Muscle of leg (tissue), 3 donors: ENCODE measurements at regions not wholly inside any gene's neighbourhood (a gene's known extent, or its start where the extent isn't known, plus 50 kb on each side); places are given as distances from the start of the nearest gene placed in this dataset.

Source experiments
- DNase-seq: peaks from one replicate; pipeline ENCODE4 v3.0.0; 2013
- H3K27ac ChIP-seq: one replicate; pipeline ENCODE4 v1.5.1; 2013; ENCODE audit warnings: mild to moderate bottlenecking, low read length, control low read depth
- H3K27me3 ChIP-seq: one replicate; pipeline ENCODE4 v1.6.1; 2013; ENCODE audit warnings: low read length; ENCODE audit not compliant: control insufficient read depth, insufficient read depth
- H3K36me3 ChIP-seq: one replicate; pipeline ENCODE4 v1.6.1; 2013; ENCODE audit warnings: low read length; ENCODE audit not compliant: control insufficient read depth, insufficient read depth
- H3K4me1 ChIP-seq: one replicate; pipeline ENCODE4 v1.6.1; 2013; ENCODE audit warnings: low read length; ENCODE audit not compliant: control insufficient read depth, insufficient read depth
- H3K4me3 ChIP-seq: one replicate; pipeline ENCODE4 v1.5.1; 2013; ENCODE audit warnings: low read length, control low read depth
- H3K9me3 ChIP-seq: replicated peaks from 2 replicates; pipeline ENCODE4 v1.6.1; 2013; ENCODE audit warnings: low read depth, low read length; ENCODE audit not compliant: control insufficient read depth
- WGBS: methylation state at CpG from one replicate; pipeline ENCODE4 v1.1.5; 2013; ENCODE audit warnings: missing lambda C conversion rate; ENCODE audit not compliant: insufficient coverage; 5-methylcytosine and 5-hydroxymethylcytosine counted together

DNA sequence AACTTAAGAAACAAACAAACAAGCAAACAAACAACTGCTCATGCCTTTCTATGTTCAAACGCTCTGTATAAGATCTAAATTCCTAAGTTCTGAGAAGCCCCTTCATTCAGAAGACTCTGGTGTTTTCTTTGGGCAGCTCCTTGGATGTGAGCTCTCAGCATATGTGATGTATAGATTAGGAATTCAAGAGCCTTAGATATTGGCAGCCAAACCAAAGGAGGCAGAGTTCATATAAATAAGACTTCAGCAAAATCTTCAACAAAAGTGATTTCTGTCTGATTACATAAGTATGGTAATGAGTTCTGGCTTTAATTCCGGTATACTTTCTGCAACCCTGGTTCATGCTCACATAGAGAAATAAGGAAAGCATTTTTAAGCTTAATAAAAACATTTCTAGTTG lies 145.6 kb downstream of the DYRK2 start:
- H3K36me3 ChIP-seq, result no peaks in the 10 kb centered on the region
- WGBS, result no CpG with 5 or more reads among the region's 2 CpGs
- H3K9me3 ChIP-seq, result no peaks in the 10 kb centered on the region
- H3K4me1 ChIP-seq, result peaks cover 12% of the 10 kb centered on the region
- no peaks in the 10 kb centered on the region for H3K27me3 ChIP-seq
- no peak for DNase-seq
- H3K27ac ChIP-seq, result no peak overlapping the region
- H3K4me3 ChIP-seq, result no peak overlapping the region

DNA sequence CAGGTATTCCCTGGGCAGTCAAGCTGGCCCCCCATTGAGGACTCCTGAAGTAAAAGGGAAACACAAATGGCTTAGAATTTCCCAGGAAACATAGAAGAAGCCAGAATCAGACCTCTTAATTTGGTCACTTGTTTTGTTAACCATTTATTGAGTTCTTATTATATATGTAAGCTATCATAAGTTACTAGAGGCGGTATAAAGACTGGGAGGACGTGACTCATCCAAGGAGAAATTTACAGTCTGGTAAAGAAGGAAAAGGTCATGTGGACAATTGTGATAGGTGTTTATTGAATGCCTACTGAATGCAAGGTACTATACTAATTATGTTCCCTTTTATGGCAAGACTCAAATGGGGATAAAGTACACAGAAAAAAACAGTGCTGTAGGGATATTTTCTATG lies 146.7 kb downstream of the DYRK2 start:
- no peak overlapping the region for H3K4me3 ChIP-seq
- H3K27ac ChIP-seq, result no peak overlapping the region
- peaks cover 14% of the 10 kb centered on the region for H3K4me1 ChIP-seq
- no CpG with 5 or more reads among the region's 2 CpGs for WGBS
- no peaks in the 10 kb centered on the region for H3K9me3 ChIP-seq
- no peak for DNase-seq
- no peaks in the 10 kb centered on the region for H3K27me3 ChIP-seq
- H3K36me3 ChIP-seq, result no peaks in the 10 kb centered on the region

DNA sequence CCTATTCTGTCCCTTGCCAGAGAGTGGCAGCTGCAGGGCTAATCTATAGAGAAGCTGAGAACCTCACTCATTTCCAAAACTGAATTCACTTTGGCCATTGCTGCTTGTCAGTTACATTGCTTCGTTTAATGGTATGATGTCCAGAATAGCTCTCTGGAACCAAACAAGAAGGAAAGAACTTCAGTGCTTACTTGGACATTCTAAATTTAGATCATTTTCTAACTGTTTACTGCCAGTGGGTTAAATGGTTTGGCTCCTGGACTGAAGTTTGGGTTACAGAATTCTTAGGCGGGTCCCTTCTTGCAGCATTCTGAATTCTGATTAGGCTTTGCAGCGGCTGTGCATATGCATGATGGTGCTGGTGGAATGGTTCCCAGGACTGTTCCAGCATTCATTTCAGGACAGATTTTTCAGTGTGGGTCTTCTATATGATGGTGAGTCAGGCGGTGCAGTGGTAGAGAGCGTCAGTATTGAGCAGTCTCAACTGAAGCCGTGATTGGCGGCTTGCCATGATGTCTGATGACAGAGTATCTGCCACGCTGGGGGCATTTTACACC lies 148.7 kb downstream of the DYRK2 start:
- 71% methylated on average over 4 of the region's 8 CpGs for WGBS
- Histone ChIP-seq H3K4me3 (no peak overlapping the region), H3K4me1 (peaks cover 14% of the 10 kb centered on the region), H3K27ac (peak overlapping the region; percentile 78), H3K36me3 (no peaks in the 10 kb centered on the region), H3K9me3 (no peaks in the 10 kb centered on the region), H3K27me3 (no peaks in the 10 kb centered on the region)
- DNase-seq, result peak; percentile 76

DNA sequence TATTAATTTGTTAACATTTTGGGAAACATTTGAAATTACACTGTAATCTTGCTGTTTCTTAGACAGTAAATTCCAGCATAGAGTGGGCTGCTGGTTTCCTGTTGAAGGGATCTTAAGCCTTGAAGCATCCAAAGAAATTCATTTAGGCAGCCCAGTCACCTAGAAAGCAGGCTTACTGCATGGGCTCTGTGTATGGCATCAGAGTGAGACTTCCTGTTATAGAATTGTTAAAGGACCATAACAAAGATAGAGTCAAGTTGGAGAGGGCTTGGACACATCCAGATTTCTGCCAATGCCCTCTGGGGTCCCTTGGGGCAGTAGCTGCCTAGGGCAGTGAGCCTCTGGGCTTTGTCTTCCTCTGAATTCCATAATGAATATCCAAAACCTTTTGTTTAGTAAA lies 149.2 kb downstream of the DYRK2 start:
- peaks cover 12% of the 10 kb centered on the region for H3K4me1 ChIP-seq
- no peak for DNase-seq
- H3K36me3 ChIP-seq, result no peaks in the 10 kb centered on the region
- no peak overlapping the region for H3K4me3 ChIP-seq
- H3K9me3 ChIP-seq, result no peaks in the 10 kb centered on the region
- H3K27me3 ChIP-seq, result no peaks in the 10 kb centered on the region
- H3K27ac ChIP-seq, result peak overlapping the region; percentile 78

DNA sequence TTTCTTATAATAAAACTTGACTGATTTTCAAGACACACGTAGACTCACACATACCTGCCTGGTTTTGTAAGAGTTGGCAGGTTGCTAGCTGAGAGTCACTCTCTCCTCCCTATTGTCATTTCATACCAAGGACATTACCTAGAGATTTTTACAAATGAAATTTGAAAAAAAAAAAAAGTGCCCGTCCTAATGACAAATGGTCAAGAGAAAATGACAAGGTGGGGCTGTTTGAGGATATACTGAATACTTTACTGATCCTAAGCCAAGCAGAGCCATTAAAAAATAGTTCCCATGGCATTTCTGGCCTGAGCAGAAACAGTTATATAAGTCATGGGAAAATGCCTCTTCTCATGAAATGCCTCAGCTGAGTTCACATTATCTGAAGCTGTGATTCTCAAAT lies 150.2 kb downstream of the DYRK2 start:
- H3K36me3 ChIP-seq, result no peaks in the 10 kb centered on the region
- no CpG with 5 or more reads among the region's 2 CpGs for WGBS
- peak overlapping the region; percentile 48 for H3K27ac ChIP-seq
- peak; percentile 27 for DNase-seq
- peaks cover 12% of the 10 kb centered on the region for H3K4me1 ChIP-seq
- H3K27me3 ChIP-seq, result no peaks in the 10 kb centered on the region
- no peaks in the 10 kb centered on the region for H3K9me3 ChIP-seq
- H3K4me3 ChIP-seq, result no peak overlapping the region

DNA sequence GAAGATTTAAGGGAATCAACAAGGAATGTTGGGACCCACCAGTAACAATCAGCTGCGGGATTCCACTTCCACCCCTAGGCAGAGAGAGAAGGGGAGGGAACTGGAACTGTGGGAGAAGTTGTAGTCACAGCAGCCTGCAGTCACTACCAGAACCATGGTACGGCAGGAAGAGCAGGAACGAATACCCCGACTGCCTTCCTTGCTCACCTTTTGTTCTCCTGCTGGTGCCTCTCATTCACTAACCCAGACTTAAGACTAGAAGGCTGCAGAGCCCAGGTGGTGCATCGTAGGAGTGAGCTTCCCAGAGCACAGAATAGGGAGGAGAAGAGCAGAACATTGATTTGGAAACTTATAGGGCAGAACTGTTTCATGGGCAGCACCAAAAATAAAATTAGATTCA lies 154.2 kb downstream of the DYRK2 start:
- Histone ChIP-seq H3K27ac (no peak overlapping the region), H3K4me3 (no peak overlapping the region), H3K4me1 (peaks cover 7% of the 10 kb centered on the region), H3K9me3 (no peaks in the 10 kb centered on the region), H3K27me3 (no peaks in the 10 kb centered on the region), H3K36me3 (no peaks in the 10 kb centered on the region)
- no peak for DNase-seq
- no CpG with 5 or more reads among the region's 5 CpGs for WGBS

DNA sequence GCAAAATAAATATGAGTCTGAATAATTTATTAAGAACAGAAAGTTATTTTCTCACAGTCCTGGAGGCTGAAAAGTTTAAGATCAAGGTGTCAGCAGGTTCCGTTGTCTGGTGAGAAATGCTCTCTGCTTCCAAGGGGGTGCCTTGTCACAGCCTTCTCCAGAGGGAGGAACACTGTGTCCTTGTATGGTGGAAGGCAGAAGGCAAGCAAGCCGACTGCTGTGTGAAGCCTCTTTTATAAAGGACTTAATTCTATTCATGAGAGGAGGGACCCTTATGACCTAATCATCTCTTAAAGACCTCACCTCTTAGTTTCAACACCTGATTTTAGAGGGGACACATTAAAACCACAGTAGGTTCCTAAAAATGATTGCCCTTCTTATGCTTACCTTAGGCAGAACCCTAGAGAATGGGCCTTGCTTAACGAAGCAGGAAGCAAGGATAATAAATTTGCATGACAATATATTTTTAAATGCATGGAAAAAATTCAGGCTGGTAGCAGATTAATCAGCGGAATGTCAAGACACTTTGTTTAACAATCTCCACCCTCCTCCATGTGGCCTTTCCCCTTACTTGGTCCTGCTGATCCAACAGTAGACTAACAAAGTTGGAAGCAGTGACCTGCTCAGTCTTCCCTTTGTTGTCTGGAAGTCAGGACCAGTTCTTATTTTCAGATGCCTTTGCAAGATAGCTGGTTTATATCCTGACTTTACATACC lies 154.9 kb downstream of the DYRK2 start:
- WGBS, result 50% methylated on average over 1 of the region's 4 CpGs
- Histone ChIP-seq H3K4me3 (no peak overlapping the region), H3K27me3 (no peaks in the 10 kb centered on the region), H3K9me3 (no peaks in the 10 kb centered on the region), H3K27ac (no peak overlapping the region), H3K36me3 (no peaks in the 10 kb centered on the region), H3K4me1 (peaks cover 7% of the 10 kb centered on the region)
- no peak for DNase-seq

DNA sequence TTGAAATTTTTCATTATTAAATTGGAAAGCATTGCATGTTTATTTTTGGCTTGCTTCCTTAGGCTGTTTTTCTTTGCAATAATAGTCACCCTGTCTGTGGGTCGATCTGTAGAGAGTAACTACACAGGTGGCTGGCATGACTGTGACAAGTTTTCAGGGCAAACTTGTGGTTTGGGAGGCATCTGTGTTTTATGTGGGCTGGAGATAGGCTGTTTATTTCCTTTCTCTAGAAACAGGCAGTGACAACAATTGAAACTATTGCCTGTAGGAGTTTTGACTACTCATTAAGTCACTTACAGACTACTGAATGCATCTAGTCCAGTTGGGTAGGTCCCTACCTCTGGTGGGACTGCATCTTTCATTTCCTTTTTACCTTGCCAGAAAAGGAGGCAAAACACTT lies 155.6 kb downstream of the DYRK2 start:
- no peaks in the 10 kb centered on the region for H3K36me3 ChIP-seq
- DNase-seq, result no peak
- WGBS, result no CpG with 5 or more reads among the region's 1 CpG
- H3K27ac ChIP-seq, result no peak overlapping the region
- no peak overlapping the region for H3K4me3 ChIP-seq
- H3K9me3 ChIP-seq, result no peaks in the 10 kb centered on the region
- H3K4me1 ChIP-seq, result peaks cover 4% of the 10 kb centered on the region
- no peaks in the 10 kb centered on the region for H3K27me3 ChIP-seq

DNA sequence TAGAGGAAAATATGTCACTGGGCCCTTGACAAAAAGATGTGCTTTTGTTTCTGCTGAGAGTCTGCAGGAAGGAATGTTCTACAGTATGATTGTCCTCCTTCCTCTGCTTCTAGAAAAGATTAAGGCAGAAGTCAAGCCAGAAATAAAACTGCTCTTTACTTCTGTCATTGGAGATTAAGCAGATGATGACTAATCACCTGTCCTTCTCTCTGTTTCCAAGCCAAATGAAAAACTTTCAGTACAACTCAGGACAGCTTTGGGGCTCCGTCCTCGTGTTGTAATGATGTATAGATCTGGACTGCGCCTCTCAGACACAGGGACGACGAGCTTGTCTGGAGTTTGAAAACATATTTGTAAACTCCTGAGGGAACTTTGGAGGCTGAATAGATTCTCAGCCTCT lies 159.3 kb downstream of the DYRK2 start:
- no peaks in the 10 kb centered on the region for H3K27me3 ChIP-seq
- peaks cover 5% of the 10 kb centered on the region for H3K4me1 ChIP-seq
- no CpG with 5 or more reads among the region's 5 CpGs for WGBS
- H3K9me3 ChIP-seq, result no peaks in the 10 kb centered on the region
- no peaks in the 10 kb centered on the region for H3K36me3 ChIP-seq
- H3K27ac ChIP-seq, result peak overlapping the region; percentile 37
- peak; percentile 79 for DNase-seq
- no peak overlapping the region for H3K4me3 ChIP-seq

DNA sequence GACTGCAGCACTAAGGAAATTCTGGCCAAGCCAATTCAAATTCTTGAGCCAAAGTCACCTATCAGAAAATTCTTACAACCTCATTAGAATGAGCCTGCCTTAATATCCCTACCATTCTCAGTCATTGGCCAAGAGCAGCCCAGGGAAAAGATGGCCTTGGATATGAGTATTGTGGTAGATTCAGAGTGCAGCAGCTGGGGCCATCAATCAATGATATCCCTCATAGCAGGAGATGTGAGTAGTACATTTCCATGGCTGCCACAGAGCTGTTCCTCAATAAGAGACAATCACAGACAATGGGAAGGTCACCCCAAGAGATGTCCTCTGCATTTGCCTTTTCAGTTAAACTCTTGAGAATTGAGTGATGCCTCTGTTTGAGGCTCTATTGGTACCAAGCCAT lies 161.6 kb downstream of the DYRK2 start:
- H3K27ac ChIP-seq, result no peak overlapping the region
- H3K4me1 ChIP-seq, result peaks cover 5% of the 10 kb centered on the region
- DNase-seq, result peak; percentile 33
- no peaks in the 10 kb centered on the region for H3K36me3 ChIP-seq
- H3K27me3 ChIP-seq, result no peaks in the 10 kb centered on the region
- no peak overlapping the region for H3K4me3 ChIP-seq
- peaks cover under 1% of the 10 kb centered on the region for H3K9me3 ChIP-seq
